ENCODE measurements at regions not wholly inside any gene's neighbourhood (a gene's known extent, or its start where the extent isn't known, plus 50 kb on each side); places are given as distances from the start of the nearest gene placed in this dataset.
A peak's percentile ranks its signal among the peaks of the same experiment; 100 is the strongest.

DNA sequence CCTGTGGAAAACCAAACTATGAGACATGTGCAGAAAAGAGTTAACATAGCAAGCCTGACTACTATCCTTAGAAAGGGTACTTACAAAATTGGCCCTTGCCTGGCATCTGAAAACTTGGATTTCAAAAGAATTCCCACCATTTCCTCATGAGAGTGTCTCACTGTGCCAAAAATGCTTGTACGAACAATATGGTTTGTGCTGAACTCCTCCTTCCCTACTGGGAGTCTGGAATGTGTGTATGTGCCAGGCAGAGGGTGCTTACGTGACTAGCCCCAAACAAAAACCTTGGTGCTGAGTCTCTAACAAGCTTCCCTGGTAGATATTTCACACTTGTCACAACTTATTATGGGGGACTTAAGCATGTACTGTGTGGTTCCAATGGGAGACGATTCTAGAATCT is 81.7 kb upstream of the GIMD1 start:
- Histone ChIP-seq H3K36me3 (ENCODE audit: control insufficient read depth in 1 of 2, insufficient read depth in 2 of 2, low read length in 2 of 2) (peaks cover 0 to 2% of the 10 kb centered on the region in 2 experiments), H3K4me3 (ENCODE audit: low read depth, low read length) (no peak overlapping the region), H3K18ac (ENCODE audit: low read length) (no peak overlapping the region), H3K23ac (ENCODE audit: low read length) (no peak overlapping the region), H3K27ac (ENCODE audit: low read depth, low read length) (no peak overlapping the region), H3K27me3 (ENCODE audit: insufficient read depth, low read length) (no peaks in the 10 kb centered on the region), H4K12ac (ENCODE audit: low read depth, low read length) (no peak overlapping the region), H3K4me2 (ENCODE audit: low read length) (no peak overlapping the region), H4K91ac (ENCODE audit: low read depth, low read length) (no peak overlapping the region), H3K9ac (ENCODE audit: low read length) (no peak overlapping the region), H3K79me2 (ENCODE audit: control insufficient read depth, insufficient read depth, low read length, poor library complexity) (no peaks in the 10 kb centered on the region), H3K14ac (ENCODE audit: low read length) (no peak overlapping the region), H2AFZ (ENCODE audit: insufficient read depth, low read length, poor library complexity) (no peak overlapping the region), H2BK5ac (ENCODE audit: low read depth, low read length, poor library complexity) (no peak overlapping the region), H2BK12ac (ENCODE audit: low read length) (no peak overlapping the region), H2AK5ac (ENCODE audit: low read length) (no peak overlapping the region), H3K4me1 (ENCODE audit: control insufficient read depth in 1 of 2, insufficient read depth in 2 of 2, low read length in 2 of 2) (no peaks in the 10 kb centered on the region), H4K8ac (ENCODE audit: low read depth, low read length) (no peak overlapping the region), H2BK120ac (ENCODE audit: insufficient read depth, low read length, poor library complexity) (no peak overlapping the region), H3K4ac (ENCODE audit: low read depth, low read length) (no peak overlapping the region), H3K9me3 (ENCODE audit: insufficient read depth, low read depth, low read length) (peaks cover 5% of the 10 kb centered on the region), H3K79me1 (ENCODE audit: low read length) (no peaks in the 10 kb centered on the region)
- DNase-seq = no peak
- no CpG with 5 or more reads among the region's 3 CpGs for WGBS (ENCODE audit: extremely low coverage, insufficient coverage, insufficient read length)

DNA sequence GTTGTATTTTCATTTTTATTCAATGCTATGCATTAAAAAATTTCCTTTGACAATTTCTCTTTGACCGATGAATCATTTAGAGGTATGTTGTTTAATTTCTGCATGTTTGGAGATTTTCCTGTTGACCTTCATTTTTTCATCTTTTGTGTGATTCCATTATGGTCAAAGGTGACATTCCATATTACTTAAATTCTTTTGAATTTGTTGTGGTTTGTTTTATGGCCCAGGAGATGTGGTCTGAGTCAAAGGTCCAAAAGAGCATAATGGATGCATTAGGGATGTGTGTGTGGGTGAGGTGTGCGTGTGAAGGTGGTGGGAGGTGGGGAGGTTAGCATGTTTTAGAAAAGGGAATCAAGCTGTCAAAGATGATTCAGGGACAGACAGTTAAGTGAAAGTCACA is 76.0 kb upstream of the GIMD1 start:
- Histone ChIP-seq H3K4me3 (ENCODE audit: low read depth, low read length) (no peak overlapping the region), H4K8ac (ENCODE audit: low read depth, low read length) (no peak overlapping the region), H2AFZ (ENCODE audit: insufficient read depth, low read length, poor library complexity) (no peak overlapping the region), H2BK120ac (ENCODE audit: insufficient read depth, low read length, poor library complexity) (no peak overlapping the region), H3K79me1 (ENCODE audit: low read length) (no peaks in the 10 kb centered on the region), H3K4me1 (ENCODE audit: control insufficient read depth in 1 of 2, insufficient read depth in 2 of 2, low read length in 2 of 2) (no peaks in the 10 kb centered on the region), H2BK5ac (ENCODE audit: low read depth, low read length, poor library complexity) (no peak overlapping the region), H3K4ac (ENCODE audit: low read depth, low read length) (no peak overlapping the region), H3K18ac (ENCODE audit: low read length) (no peak overlapping the region), H3K27ac (ENCODE audit: low read depth, low read length) (no peak overlapping the region), H3K14ac (ENCODE audit: low read length) (no peak overlapping the region), H2AK5ac (ENCODE audit: low read length) (no peak overlapping the region), H3K27me3 (ENCODE audit: insufficient read depth, low read length) (no peaks in the 10 kb centered on the region), H3K79me2 (ENCODE audit: control insufficient read depth, insufficient read depth, low read length, poor library complexity) (no peaks in the 10 kb centered on the region), H3K36me3 (ENCODE audit: control insufficient read depth in 1 of 2, insufficient read depth in 2 of 2, low read length in 2 of 2) (peaks cover 0 to 2% of the 10 kb centered on the region in 2 experiments), H3K4me2 (ENCODE audit: low read length) (no peak overlapping the region), H4K91ac (ENCODE audit: low read depth, low read length) (no peak overlapping the region), H3K9me3 (ENCODE audit: insufficient read depth, low read depth, low read length) (peaks cover 5% of the 10 kb centered on the region), H4K12ac (ENCODE audit: low read depth, low read length) (no peak overlapping the region), H3K23ac (ENCODE audit: low read length) (no peak overlapping the region), H3K9ac (ENCODE audit: low read length) (no peak overlapping the region), H2BK12ac (ENCODE audit: low read length) (no peak overlapping the region)
- DNase-seq = peak in 1 of 2 donors; percentile 51
- WGBS (ENCODE audit: extremely low coverage, insufficient coverage, insufficient read length) = 100% methylated on average over 1 of the region's 2 CpGs

DNA sequence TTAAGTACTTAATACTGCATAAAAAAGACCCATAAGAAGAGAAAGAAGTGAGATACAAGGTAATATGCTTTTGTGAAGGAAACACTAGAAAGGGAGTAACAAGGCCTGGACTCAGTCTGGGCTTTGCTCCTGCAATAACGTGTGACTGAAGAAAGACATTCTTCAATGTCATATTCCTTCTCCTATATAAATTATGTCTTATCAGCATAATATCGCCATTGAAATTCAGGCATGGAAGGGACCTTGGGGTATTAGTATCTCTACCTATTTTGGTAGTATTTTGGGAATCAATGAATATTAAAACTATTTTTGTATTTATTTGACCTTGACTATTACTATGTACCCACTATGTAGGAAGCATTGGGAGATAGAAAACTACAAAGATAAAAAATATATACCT is 62.2 kb upstream of the GIMD1 start:
- Histone ChIP-seq H3K36me3 (ENCODE audit: control insufficient read depth in 1 of 2, insufficient read depth in 2 of 2, low read length in 2 of 2) (no peaks in the 10 kb centered on the region), H3K79me2 (ENCODE audit: control insufficient read depth, insufficient read depth, low read length, poor library complexity) (no peaks in the 10 kb centered on the region), H2AK5ac (ENCODE audit: low read length) (no peak overlapping the region), H4K8ac (ENCODE audit: low read depth, low read length) (no peak overlapping the region), H2AFZ (ENCODE audit: insufficient read depth, low read length, poor library complexity) (no peak overlapping the region), H3K4me3 (ENCODE audit: low read depth, low read length) (no peak overlapping the region), H3K9me3 (ENCODE audit: insufficient read depth, low read depth, low read length) (no peaks in the 10 kb centered on the region), H4K12ac (ENCODE audit: low read depth, low read length) (no peak overlapping the region), H3K27ac (ENCODE audit: low read depth, low read length) (no peak overlapping the region), H3K27me3 (ENCODE audit: insufficient read depth, low read length) (no peaks in the 10 kb centered on the region), H3K14ac (ENCODE audit: low read length) (no peak overlapping the region), H3K4me2 (ENCODE audit: low read length) (no peak overlapping the region), H3K23ac (ENCODE audit: low read length) (no peak overlapping the region), H3K18ac (ENCODE audit: low read length) (no peak overlapping the region), H2BK5ac (ENCODE audit: low read depth, low read length, poor library complexity) (no peak overlapping the region), H3K4ac (ENCODE audit: low read depth, low read length) (no peak overlapping the region), H3K9ac (ENCODE audit: low read length) (no peak overlapping the region), H3K4me1 (ENCODE audit: control insufficient read depth in 1 of 2, insufficient read depth in 2 of 2, low read length in 2 of 2) (no peaks in the 10 kb centered on the region), H2BK12ac (ENCODE audit: low read length) (no peak overlapping the region), H3K79me1 (ENCODE audit: low read length) (no peaks in the 10 kb centered on the region), H4K91ac (ENCODE audit: low read depth, low read length) (no peak overlapping the region), H2BK120ac (ENCODE audit: insufficient read depth, low read length, poor library complexity) (no peak overlapping the region)
- DNase-seq = no peak
- WGBS (ENCODE audit: extremely low coverage, insufficient coverage, insufficient read length) = no CpG with 5 or more reads among the region's 2 CpGs

DNA sequence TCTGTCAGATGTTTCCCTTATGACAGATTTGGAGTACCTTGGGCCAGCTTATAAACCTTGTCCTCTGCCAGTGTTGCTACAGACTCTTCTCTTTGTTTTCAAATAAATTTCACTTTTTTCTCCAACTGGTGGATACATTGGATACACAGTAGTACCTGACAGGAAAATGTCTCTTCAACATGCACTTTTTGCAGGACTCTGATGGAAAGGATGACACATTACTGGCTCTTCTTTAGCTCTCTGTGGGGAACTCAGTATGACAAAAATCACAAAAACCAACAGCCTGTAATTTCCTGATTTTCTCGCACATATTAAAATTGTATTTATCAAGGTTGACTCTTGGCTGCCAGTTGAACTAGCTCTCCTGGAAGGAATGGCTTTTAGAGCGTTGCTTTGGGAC is 61.3 kb upstream of the GIMD1 start:
- no peak overlapping the region for H4K12ac ChIP-seq (ENCODE audit: low read depth, low read length)
- no peaks in the 10 kb centered on the region for H3K79me1 ChIP-seq (ENCODE audit: low read length)
- H2BK120ac ChIP-seq (ENCODE audit: insufficient read depth, low read length, poor library complexity) = no peak overlapping the region
- H3K36me3 ChIP-seq (ENCODE audit: control insufficient read depth in 1 of 2, insufficient read depth in 2 of 2, low read length in 2 of 2) = no peaks in the 10 kb centered on the region
- no peaks in the 10 kb centered on the region for H3K27me3 ChIP-seq (ENCODE audit: insufficient read depth, low read length)
- no peak overlapping the region for H3K4me2 ChIP-seq (ENCODE audit: low read length)
- no peak overlapping the region for H2AK5ac ChIP-seq (ENCODE audit: low read length)
- H3K4ac ChIP-seq (ENCODE audit: low read depth, low read length) = no peak overlapping the region
- H3K27ac ChIP-seq (ENCODE audit: low read depth, low read length) = no peak overlapping the region
- H3K79me2 ChIP-seq (ENCODE audit: control insufficient read depth, insufficient read depth, low read length, poor library complexity) = no peaks in the 10 kb centered on the region
- no peak overlapping the region for H4K8ac ChIP-seq (ENCODE audit: low read depth, low read length)
- H3K23ac ChIP-seq (ENCODE audit: low read length) = no peak overlapping the region
- no peak overlapping the region for H4K91ac ChIP-seq (ENCODE audit: low read depth, low read length)
- H3K9me3 ChIP-seq (ENCODE audit: insufficient read depth, low read depth, low read length) = no peaks in the 10 kb centered on the region
- no peak for DNase-seq
- H2BK5ac ChIP-seq (ENCODE audit: low read depth, low read length, poor library complexity) = no peak overlapping the region
- no peak overlapping the region for H2AFZ ChIP-seq (ENCODE audit: insufficient read depth, low read length, poor library complexity)
- no peak overlapping the region for H3K14ac ChIP-seq (ENCODE audit: low read length)
- no peak overlapping the region for H2BK12ac ChIP-seq (ENCODE audit: low read length)
- H3K18ac ChIP-seq (ENCODE audit: low read length) = no peak overlapping the region
- WGBS (ENCODE audit: extremely low coverage, insufficient coverage, insufficient read length) = no CpG with 5 or more reads among the region's 2 CpGs
- H3K4me1 ChIP-seq (ENCODE audit: control insufficient read depth in 1 of 2, insufficient read depth in 2 of 2, low read length in 2 of 2) = no peaks in the 10 kb centered on the region
- H3K9ac ChIP-seq (ENCODE audit: low read length) = no peak overlapping the region
- H3K4me3 ChIP-seq (ENCODE audit: low read depth, low read length) = no peak overlapping the region

Measured in trophoblast cell (in vitro differentiated cells and primary cell).